Hepatocyte (in vitro differentiated cells): ENCODE measurements at regions not wholly inside any gene's neighbourhood (a gene's known extent, or its start where the extent isn't known, plus 50 kb on each side); places are given as distances from the start of the nearest gene placed in this dataset.

ENCODE experiments used
- DNase-seq: peaks from one replicate; pipeline ENCODE4 v3.0.0-alpha.2; 2016; ENCODE audit warnings: low spot score
- H2AFZ ChIP-seq: fragments of 200-600 bp; sonication (generic); 2 replicates; pipeline ENCODE4 v1.6.0; 2016; ENCODE audit warnings: antibody characterized with exemption, mild to moderate bottlenecking
- H3K27ac ChIP-seq: fragments of 200-600 bp; sonication (generic); 2 replicates; pipeline ENCODE4 v1.5.1; 2016; ENCODE audit warnings: mild to moderate bottlenecking
- H3K27me3 ChIP-seq: fragments of 200-600 bp; sonication (generic); 2 replicates; pipeline ENCODE4 v1.6.1; 2016
- H3K36me3 ChIP-seq: fragments of 200-600 bp; sonication (generic); replicated peaks from 2 replicates; pipeline ENCODE4 v1.5.1; 2016; ENCODE audit warnings: low read depth; ENCODE audit not compliant: insufficient read depth
- H3K4me1 ChIP-seq: fragments of 200-600 bp; sonication (generic); 2 replicates; pipeline ENCODE4 v1.5.1; 2016; ENCODE audit warnings: mild to moderate bottlenecking, moderate library complexity; ENCODE audit not compliant: insufficient read depth
- H3K4me2 ChIP-seq: fragments of 200-600 bp; sonication (generic); 2 replicates; pipeline ENCODE4 v1.6.0; 2016
- H3K4me3 ChIP-seq: fragments of 200-600 bp; sonication (generic); 2 replicates; pipeline ENCODE4 v1.5.1; 2016; ENCODE audit warnings: mild to moderate bottlenecking
- H3K79me2 ChIP-seq: fragments of 200-600 bp; sonication (generic); 2 replicates; pipeline ENCODE4 v1.6.0; 2017; ENCODE audit warnings: mild to moderate bottlenecking
- H3K9me2 ChIP-seq: fragments of 200-600 bp; sonication (generic); replicated peaks from 2 replicates; pipeline ENCODE4 v1.6.0; 2017; ENCODE audit warnings: mild to moderate bottlenecking; ENCODE audit not compliant: insufficient read depth
- H3K9me3 ChIP-seq: fragments of 200-600 bp; sonication (generic); 2 replicates; pipeline ENCODE4 v1.5.1; 2016; ENCODE audit warnings: low read depth, mild to moderate bottlenecking
- H4K20me1 ChIP-seq: fragments of 200-600 bp; sonication (generic); 2 replicates; pipeline ENCODE4 v1.6.0; 2016; ENCODE audit warnings: mild to moderate bottlenecking; ENCODE audit not compliant: insufficient read depth, poor library complexity, severe bottlenecking
- CTCF ChIP-seq: fragments of 200-600 bp; sonication (generic); IDR thresholded peaks from 2 replicates; pipeline ENCODE4 v1.5.1; 2016; ENCODE audit warnings: antibody characterized with exemption, mild to moderate bottlenecking; ENCODE audit not compliant: poor library complexity
- EZH2 ChIP-seq: fragments of 200-600 bp; sonication (generic); IDR thresholded peaks from 2 replicates; pipeline ENCODE4 v1.6.1; 2016; ENCODE audit warnings: antibody characterized with exemption, mild to moderate bottlenecking, borderline replicate concordance
- EZH2phosphoT487 ChIP-seq: fragments of 200-600 bp; sonication (generic); IDR thresholded peaks from one replicate; pipeline ENCODE4 v1.6.1; 2018; ENCODE audit warnings: antibody characterized with exemption, mild to moderate bottlenecking, low read depth, moderate library complexity; ENCODE audit not compliant: unreplicated experiment, severe bottlenecking
- WGBS: methylation state at CpG from one replicate; pipeline ENCODE4 v1.1.6; 2016; ENCODE audit warnings: low lambda C conversion rate; ENCODE audit errors: missing lambda C conversion rate; 5-methylcytosine and 5-hydroxymethylcytosine counted together

- H3K4me2 ChIP-seq: no peak overlapping the region
- WGBS: 92% methylated on average over 3 of the region's 3 CpGs
- H3K27me3 ChIP-seq: no peaks in the 10 kb centered on the region
- TF ChIP-seq CTCF (no peak), EZH2 (no peak), EZH2phosphoT487 (no peak)
- no peaks in the 10 kb centered on the region for H4K20me1 ChIP-seq
- H3K79me2 ChIP-seq: no peaks in the 10 kb centered on the region
- H2AFZ ChIP-seq: no peak overlapping the region
- DNase-seq: no peak
- H3K4me1 ChIP-seq: no peaks in the 10 kb centered on the region
- no peaks in the 10 kb centered on the region for H3K36me3 ChIP-seq
- H3K9me3 ChIP-seq: no peaks in the 10 kb centered on the region
- H3K4me3 ChIP-seq: no peak overlapping the region
- H3K27ac ChIP-seq: no peak overlapping the region
- H3K9me2 ChIP-seq: no peaks in the 10 kb centered on the region
These were observed 57.1 kb upstream of the KMT2C start for GRCh38 chr7:152492952-152493351.

GRCh38 chr7:152489044-152489443, 53.2 kb upstream of the KMT2C start:
- H3K4me3 ChIP-seq: no peak overlapping the region
- H3K4me1 ChIP-seq: no peaks in the 10 kb centered on the region
- no peak overlapping the region for H3K27ac ChIP-seq
- no peak for TF ChIP-seq EZH2phosphoT487
- no peak for TF ChIP-seq CTCF
- TF ChIP-seq EZH2: no peak
- H3K9me2 ChIP-seq: no peaks in the 10 kb centered on the region
- no peaks in the 10 kb centered on the region for H3K27me3 ChIP-seq
- WGBS: 92% methylated on average over 7 of the region's 7 CpGs
- H3K36me3 ChIP-seq: no peaks in the 10 kb centered on the region
- H3K79me2 ChIP-seq: no peaks in the 10 kb centered on the region
- H2AFZ ChIP-seq: no peak overlapping the region
- H3K9me3 ChIP-seq: no peaks in the 10 kb centered on the region
- H3K4me2 ChIP-seq: no peak overlapping the region
- no peak for DNase-seq
- no peaks in the 10 kb centered on the region for H4K20me1 ChIP-seq

- Histone ChIP-seq H3K27me3 (no peaks in the 10 kb centered on the region), H3K4me1 (no peaks in the 10 kb centered on the region)
These were observed 51.2 kb upstream of the KMT2C start for GRCh38 chr7:152486968-152487367.

More at GRCh38 chr7:152486968-152487367, 51.2 kb upstream of the KMT2C start:
- no peak for DNase-seq
- H3K27ac ChIP-seq: no peak overlapping the region
- H4K20me1 ChIP-seq: no peaks in the 10 kb centered on the region
- H3K4me3 ChIP-seq: no peak overlapping the region
- no peak overlapping the region for H2AFZ ChIP-seq
- no peaks in the 10 kb centered on the region for H3K9me3 ChIP-seq
- no peaks in the 10 kb centered on the region for H3K79me2 ChIP-seq
- H3K36me3 ChIP-seq: no peaks in the 10 kb centered on the region
- no peaks in the 10 kb centered on the region for H3K9me2 ChIP-seq
- no peak overlapping the region for H3K4me2 ChIP-seq
- no peak for TF ChIP-seq EZH2phosphoT487
- no peak for TF ChIP-seq CTCF
- TF ChIP-seq EZH2: no peak
